Gastroesophageal sphincter (tissue), 3 donors: ENCODE measurements at regions not wholly inside any gene's neighbourhood (a gene's known extent, or its start where the extent isn't known, plus 50 kb on each side); places are given as distances from the start of the nearest gene placed in this dataset.

Experiments
- CTCF ChIP-seq, 4 experiments: fragments of 200-600 bp in 2 of 4; fragments of 450-650 bp in 2 of 4; sonication (generic) in 1 of 4; IDR thresholded peaks; one replicate each; pipeline ENCODE4 v1.5.1; 2017 to 2019; ENCODE audit warnings: antibody characterized with exemption in 4 of 4, mild to moderate bottlenecking in 2 of 4, moderate library complexity in 2 of 4
- EP300 ChIP-seq: sonication (generic); formaldehyde crosslinking; IDR thresholded peaks from one replicate; pipeline ENCODE4 v1.6.1; 2017; ENCODE audit warnings: antibody characterized with exemption, mild to moderate bottlenecking
- POLR2A ChIP-seq, 2 donors: fragments of 450-650 bp; IDR thresholded peaks; one replicate each; pipeline ENCODE4 v1.6.1; 2017; ENCODE audit warnings: antibody characterized with exemption in 2 of 2, mild to moderate bottlenecking in 2 of 2, moderate library complexity in 1 of 2
- POLR2AphosphoS5 ChIP-seq: sonication (generic); formaldehyde crosslinking; IDR thresholded peaks from one replicate; pipeline ENCODE4 v1.6.1; 2017; ENCODE audit warnings: antibody characterized with exemption

- TF ChIP-seq CTCF (IDR thresholded peaks at IDR 0.05) = no peak
- TF ChIP-seq POLR2A (IDR thresholded peaks at IDR 0.05) = no peak
- TF ChIP-seq POLR2AphosphoS5 = no peak
- TF ChIP-seq EP300 = no peak
Observed at GRCh38 chr2:66834859-66835258, 399.9 kb downstream of the MEIS1 start.
